Uterus (tissue), 2 donors: ENCODE measurements at regions not wholly inside any gene's neighbourhood (a gene's known extent, or its start where the extent isn't known, plus 50 kb on each side); places are given as distances from the start of the nearest gene placed in this dataset.
"Not testable (repeated sequence)": the region's sequence is repeated elsewhere in the genome, so short reads cannot be mapped to it uniquely, and the experiment has no call there.

Experiments used
- CTCF ChIP-seq, 4 experiments: fragments of 200-600 bp in 2 of 4; fragments of 450-650 bp in 2 of 4; sonication (generic) in 2 of 4; IDR thresholded peaks; one replicate each; pipeline ENCODE4 v1.5.1; 2016 to 2019; ENCODE audit warnings: antibody characterized with exemption in 4 of 4, mild to moderate bottlenecking in 2 of 4, moderate library complexity in 1 of 4
- POLR2A ChIP-seq, 2 donors: fragments of 450-650 bp; IDR thresholded peaks; one replicate each; pipeline ENCODE4 v1.6.1; 2016; ENCODE audit warnings: antibody characterized with exemption in 2 of 2, mild to moderate bottlenecking in 1 of 2, moderate library complexity in 1 of 2

- not testable (repeated sequence) for TF ChIP-seq CTCF, POLR2A (IDR thresholded peaks at IDR 0.05)
Measured at GRCh38 chr16:88161191-88161590, 210.0 kb downstream of the BANP start.
